ENCODE measurements at regions not wholly inside any gene's neighbourhood (a gene's known extent, or its start where the extent isn't known, plus 50 kb on each side); places are given as distances from the start of the nearest gene placed in this dataset.

DNA sequence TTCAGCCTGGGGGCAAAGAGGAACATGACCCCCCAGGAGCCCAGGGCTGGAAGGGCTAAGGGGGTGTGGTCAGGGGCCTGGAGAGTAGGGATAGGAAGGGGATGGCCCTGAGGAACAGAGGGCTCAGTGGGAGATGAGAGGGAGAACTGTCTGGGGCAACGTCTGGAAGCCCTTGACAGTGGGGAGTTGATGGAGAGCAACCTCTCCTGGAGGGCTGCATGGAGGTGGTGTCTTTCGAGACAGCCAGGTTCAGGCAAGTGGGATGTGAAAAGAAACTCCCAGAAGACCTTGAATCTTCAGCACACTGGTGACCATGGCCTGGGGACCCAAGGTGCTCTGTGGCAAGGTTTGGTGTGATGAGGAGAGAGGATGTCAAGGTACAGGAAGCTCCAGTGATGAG is 54.2 kb upstream of the RUNX3 start (continued):
- TF ChIP-seq, protein P1, sequence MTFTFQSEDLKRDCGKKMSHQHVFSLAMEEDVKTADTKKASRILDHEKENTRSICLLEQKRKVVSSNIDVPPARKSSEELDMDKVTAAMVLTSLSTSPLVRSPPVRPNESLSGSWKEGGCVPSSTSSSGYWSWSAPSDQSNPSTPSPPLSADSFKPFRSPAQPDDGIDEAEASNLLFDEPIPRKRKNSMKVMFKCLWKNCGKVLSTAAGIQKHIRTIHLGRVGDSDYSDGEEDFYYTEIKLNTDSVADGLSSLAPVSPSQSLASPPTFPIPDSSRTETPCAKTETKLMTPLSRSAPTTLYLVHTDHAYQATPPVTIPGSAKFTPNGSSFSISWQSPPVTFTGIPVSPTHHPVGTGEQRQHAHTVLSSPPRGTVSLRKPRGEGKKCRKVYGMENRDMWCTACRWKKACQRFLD (CRISPR knock-in tag; IDR thresholded peaks at IDR 0.05; ENCODE audit: borderline replicate concordance), result no peak
- TF ChIP-seq, protein P2, sequence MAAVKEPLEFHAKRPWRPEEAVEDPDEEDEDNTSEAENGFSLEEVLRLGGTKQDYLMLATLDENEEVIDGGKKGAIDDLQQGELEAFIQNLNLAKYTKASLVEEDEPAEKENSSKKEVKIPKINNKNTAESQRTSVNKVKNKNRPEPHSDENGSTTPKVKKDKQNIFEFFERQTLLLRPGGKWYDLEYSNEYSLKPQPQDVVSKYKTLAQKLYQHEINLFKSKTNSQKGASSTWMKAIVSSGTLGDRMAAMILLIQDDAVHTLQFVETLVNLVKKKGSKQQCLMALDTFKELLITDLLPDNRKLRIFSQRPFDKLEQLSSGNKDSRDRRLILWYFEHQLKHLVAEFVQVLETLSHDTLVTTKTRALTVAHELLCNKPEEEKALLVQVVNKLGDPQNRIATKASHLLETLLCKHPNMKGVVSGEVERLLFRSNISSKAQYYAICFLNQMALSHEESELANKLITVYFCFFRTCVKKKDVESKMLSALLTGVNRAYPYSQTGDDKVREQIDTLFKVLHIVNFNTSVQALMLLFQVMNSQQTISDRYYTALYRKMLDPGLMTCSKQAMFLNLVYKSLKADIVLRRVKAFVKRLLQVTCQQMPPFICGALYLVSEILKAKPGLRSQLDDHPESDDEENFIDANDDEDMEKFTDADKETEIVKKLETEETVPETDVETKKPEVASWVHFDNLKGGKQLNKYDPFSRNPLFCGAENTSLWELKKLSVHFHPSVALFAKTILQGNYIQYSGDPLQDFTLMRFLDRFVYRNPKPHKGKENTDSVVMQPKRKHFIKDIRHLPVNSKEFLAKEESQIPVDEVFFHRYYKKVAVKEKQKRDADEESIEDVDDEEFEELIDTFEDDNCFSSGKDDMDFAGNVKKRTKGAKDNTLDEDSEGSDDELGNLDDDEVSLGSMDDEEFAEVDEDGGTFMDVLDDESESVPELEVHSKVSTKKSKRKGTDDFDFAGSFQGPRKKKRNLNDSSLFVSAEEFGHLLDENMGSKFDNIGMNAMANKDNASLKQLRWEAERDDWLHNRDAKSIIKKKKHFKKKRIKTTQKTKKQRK (IDR thresholded peaks at IDR 0.05; ENCODE audit: low read length), result no peak
- no peak for TF ChIP-seq KLF13 (CRISPR knock-in tag; IDR thresholded peaks at IDR 0.05)
- no peak for TF ChIP-seq U2AF1 (optimal IDR thresholded peaks at IDR 0.05; ENCODE audit: low read depth, low read length)

DNA sequence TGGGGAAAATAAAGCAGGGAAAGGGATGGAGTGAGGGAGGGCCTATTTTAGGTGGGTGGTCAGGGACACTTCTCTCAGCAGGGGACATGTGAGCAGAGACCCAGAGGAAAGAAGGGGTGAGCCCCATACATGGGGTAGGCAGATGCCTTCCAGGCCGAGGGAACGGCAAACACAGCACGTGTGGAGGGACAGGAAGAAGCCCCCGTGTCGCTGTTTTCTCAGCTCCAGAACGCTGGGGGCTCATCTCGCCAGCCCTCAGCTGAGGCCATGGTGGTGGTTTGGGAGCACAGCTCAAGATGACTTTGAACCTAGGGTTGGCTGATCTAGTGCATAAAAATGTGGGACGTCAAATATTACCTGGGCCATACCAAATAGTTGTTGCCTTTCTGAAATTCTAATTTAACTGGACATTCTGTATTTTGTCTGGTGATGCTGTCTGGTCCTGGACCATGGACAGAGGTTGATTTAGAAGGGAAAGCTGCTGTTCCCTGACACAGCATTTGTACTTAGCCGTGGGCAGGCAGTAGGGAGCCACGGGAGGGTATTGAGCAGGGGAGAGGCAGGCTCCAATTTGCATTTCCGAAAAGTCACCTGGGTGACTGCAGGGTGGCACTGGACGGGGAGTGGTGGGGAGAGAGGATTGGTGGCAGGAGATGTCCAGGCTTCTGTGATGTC is 53.1 kb upstream of the RUNX3 start:
- H3K9ac ChIP-seq (ENCODE audit: insufficient read depth, low read depth, low read length), result no peak overlapping the region
- TF ChIP-seq KDM2A (CRISPR knock-in tag; IDR thresholded peaks at IDR 0.05; ENCODE audit: borderline replicate concordance, low read depth) (no peak), REXO4 (CRISPR knock-in tag; IDR thresholded peaks at IDR 0.05; ENCODE audit: borderline replicate concordance) (no peak), TCF7 (IDR thresholded peaks at IDR 0.05; ENCODE audit: low read depth) (no peak), DPF2 (CRISPR knock-in tag; IDR thresholded peaks at IDR 0.05; ENCODE audit: borderline replicate concordance, low read depth) (no peak)
- TF ChIP-seq, protein P3, sequence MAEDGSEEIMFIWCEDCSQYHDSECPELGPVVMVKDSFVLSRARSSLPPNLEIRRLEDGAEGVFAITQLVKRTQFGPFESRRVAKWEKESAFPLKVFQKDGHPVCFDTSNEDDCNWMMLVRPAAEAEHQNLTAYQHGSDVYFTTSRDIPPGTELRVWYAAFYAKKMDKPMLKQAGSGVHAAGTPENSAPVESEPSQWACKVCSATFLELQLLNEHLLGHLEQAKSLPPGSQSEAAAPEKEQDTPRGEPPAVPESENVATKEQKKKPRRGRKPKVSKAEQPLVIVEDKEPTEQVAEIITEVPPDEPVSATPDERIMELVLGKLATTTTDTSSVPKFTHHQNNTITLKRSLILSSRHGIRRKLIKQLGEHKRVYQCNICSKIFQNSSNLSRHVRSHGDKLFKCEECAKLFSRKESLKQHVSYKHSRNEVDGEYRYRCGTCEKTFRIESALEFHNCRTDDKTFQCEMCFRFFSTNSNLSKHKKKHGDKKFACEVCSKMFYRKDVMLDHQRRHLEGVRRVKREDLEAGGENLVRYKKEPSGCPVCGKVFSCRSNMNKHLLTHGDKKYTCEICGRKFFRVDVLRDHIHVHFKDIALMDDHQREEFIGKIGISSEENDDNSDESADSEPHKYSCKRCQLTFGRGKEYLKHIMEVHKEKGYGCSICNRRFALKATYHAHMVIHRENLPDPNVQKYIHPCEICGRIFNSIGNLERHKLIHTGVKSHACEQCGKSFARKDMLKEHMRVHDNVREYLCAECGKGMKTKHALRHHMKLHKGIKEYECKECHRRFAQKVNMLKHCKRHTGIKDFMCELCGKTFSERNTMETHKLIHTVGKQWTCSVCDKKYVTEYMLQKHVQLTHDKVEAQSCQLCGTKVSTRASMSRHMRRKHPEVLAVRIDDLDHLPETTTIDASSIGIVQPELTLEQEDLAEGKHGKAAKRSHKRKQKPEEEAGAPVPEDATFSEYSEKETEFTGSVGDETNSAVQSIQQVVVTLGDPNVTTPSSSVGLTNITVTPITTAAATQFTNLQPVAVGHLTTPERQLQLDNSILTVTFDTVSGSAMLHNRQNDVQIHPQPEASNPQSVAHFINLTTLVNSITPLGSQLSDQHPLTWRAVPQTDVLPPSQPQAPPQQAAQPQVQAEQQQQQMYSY (CRISPR knock-in tag; IDR thresholded peaks at IDR 0.05), result no peak
- FAIRE-seq, result no peak
- no peaks in the 10 kb centered on the region for H3K4me1 ChIP-seq (ENCODE audit: insufficient read depth, low read length)
- ChIA-PET POLR2A (no interaction called here), CTCF (ENCODE audit: low intra/inter-chr PET ratio, low total read pairs) (no interaction called here)
- no peak for ATAC-seq
- H3K36me3 ChIP-seq (replicated peaks in 1 of 2; ENCODE audit: control insufficient read depth in 1 of 2, insufficient read depth in 2 of 2, low read length in 2 of 2), result no peaks in the 10 kb centered on the region
- H3K79me2 ChIP-seq (ENCODE audit: insufficient read depth, low read length), result no peaks in the 10 kb centered on the region
- 33% methylated on average over 12 of the region's 12 CpGs for WGBS (ENCODE audit: low lambda C conversion rate)
- in situ Hi-C loops (cut with HindIII; ENCODE audit: extremely low pct_ligation_motif_present, low pct_unique_long_range_greater_than_20kb), result no loop called here
- H4K20me1 ChIP-seq (ENCODE audit: insufficient read depth, low read length), result no peaks in the 10 kb centered on the region
- H3K9me3 ChIP-seq (ENCODE audit: low read length), result no peaks in the 10 kb centered on the region
- no peak overlapping the region for H2AFZ ChIP-seq (ENCODE audit: low read length)
- peaks cover 1 to 35% of the 10 kb centered on the region in 2 experiments; a peak in 3 of 5 replicates for H3K27me3 ChIP-seq (ENCODE audit: control insufficient read depth in 1 of 2, insufficient read depth in 2 of 2, low read length in 2 of 2)
- DNase-seq (ENCODE audit: low spot score), result no peak
- no TSS peak for BruUV-seq (replicated peaks)
- no peak overlapping the region for H3K4me3 ChIP-seq (replicated peaks in 1 of 3; ENCODE audit: insufficient read depth in 1 of 3, low read depth in 2 of 3, low read length in 3 of 3)
- H3K27ac ChIP-seq (ENCODE audit: extremely low read length, insufficient read depth, low read length), result no peak overlapping the region
- no peak overlapping the region for H3K4me2 ChIP-seq (ENCODE audit: low read depth, low read length)
- intact Hi-C loops (cut with micrococcal nuclease; ENCODE audit: unreplicated experiment), result no loop called here

All from HepG2 (cell line).